GM21515 (cell line): ENCODE measurements at regions not wholly inside any gene's neighbourhood (a gene's known extent, or its start where the extent isn't known, plus 50 kb on each side); places are given as distances from the start of the nearest gene placed in this dataset.
A peak's percentile ranks its signal among the peaks of the same experiment; 100 is the strongest.

ENCODE experiments used
- ATAC-seq: cut with Tn5 transposase; IDR thresholded peaks from one replicate; pipeline ENCODE4 v1.9.1; 2021; ENCODE audit not compliant: unreplicated experiment

DNA sequence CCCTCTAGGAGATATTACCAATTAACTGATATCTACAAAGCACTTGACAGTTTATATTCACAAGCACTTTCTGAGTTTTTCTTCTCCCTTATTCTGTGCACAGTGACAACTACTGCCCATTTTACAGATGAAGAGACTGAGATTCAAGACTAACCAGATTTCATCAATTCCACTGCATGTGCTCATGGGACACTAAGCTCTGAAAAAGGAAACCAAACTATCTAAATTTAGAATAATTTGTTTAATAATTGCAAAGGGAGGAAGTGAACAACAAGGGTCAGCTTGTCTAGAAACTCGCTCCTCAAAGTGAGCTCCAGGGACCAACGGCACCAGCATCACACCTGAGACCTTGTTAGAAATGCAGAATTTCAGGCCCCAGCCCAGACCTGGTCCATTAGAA, 50.8 kb upstream of the MYLIP start:
- ATAC-seq = peak; percentile 89

DNA sequence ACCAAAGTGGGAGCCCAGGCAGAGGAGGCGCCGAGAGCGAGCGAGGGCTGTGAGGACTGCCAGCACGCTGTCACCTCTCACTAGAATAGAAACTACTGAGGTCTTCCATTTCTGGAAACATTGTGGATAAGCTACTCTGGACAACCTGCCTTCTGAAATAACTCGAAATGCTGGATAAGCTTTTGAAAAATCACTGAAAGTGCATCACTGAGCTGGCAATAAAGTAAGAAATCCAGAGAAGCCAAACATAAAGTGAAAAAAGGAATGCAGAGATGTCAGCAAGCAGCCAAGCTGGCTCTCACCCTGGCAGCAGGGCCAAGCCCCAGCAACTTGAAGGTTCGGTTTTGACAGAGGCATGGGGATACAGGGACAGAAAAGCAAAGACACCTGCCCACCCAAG, 59.2 kb upstream of the MYLIP start:
- ATAC-seq = no peak

DNA sequence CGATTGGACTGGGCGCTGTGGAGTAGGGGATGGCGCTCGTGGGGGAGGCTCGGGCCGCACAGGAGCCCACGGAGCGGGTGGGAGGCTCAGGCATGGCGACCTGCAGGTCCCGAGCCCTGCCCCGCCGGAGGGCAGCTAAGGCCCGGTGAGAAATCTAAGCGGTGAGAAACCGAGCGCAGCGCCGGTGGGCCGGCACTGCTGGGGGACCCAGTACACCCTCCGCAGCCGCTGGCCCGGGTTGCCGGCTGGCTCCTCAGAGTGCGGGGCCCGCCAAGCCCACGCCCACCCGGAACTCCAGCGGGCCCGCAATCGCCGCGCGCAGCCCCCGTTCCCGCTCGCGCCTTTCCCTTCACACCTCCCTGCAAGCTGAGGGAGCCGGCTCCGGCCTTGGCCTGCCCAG, 59.7 kb upstream of the MYLIP start:
- no peak for ATAC-seq

DNA sequence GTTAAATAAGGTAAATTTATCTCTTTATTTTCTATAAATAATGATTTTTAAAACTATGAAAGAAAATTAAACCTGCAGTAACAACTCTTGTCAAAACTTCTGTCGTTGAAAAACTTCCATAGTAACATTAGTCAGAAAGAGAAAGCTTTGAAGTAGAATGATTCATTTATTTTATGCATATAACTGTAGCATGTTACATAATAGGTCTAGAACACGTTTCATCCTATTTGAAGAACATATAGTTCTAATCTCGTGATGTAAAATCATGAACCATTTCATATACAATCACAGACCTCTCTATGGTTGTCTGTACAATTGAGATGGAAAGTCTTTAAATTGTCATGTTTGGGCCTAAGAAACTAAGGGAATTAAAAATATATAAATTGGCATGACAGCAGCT, 61.3 kb upstream of the MYLIP start:
- ATAC-seq = no peak

DNA sequence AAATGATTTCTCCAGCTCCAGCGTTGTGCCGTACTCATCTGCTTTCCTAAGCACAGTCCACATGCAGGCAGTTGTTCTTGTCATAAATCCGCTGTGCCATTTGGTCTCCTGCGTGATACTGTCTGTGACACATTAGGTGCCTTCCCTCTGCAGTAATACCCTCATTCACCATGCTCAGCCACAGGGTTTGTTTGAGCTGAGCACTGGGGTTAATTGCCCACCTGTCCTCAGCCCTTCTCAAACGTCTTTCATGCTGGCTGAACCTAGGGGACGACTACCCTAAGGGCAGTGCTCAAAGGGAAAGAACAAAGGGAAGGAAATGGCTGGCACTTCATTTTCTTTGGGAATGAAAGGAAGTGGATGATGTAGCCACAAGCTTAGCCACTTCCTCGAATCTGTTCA, 64.2 kb upstream of the MYLIP start:
- ATAC-seq = no peak

DNA sequence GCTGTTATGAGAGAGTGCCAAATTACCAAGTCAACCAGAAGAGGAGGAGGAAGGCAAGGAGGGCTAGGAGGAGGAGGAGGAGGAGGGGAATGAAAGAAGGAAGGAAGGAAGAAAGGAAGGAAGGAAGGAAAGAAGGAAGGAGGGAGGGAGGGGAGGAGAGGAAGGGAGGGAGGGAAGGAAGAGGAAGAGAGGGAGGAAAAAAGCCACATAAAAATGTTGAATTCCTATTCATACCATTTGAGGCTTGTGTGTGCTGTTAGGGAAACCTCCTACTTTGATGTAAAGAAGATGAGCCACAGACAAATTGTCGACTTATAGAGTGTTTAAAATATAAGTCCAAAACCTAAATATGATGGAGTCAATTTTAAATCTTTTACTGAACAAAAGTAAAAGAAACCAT, 65.3 kb upstream of the MYLIP start:
- no peak for ATAC-seq

DNA sequence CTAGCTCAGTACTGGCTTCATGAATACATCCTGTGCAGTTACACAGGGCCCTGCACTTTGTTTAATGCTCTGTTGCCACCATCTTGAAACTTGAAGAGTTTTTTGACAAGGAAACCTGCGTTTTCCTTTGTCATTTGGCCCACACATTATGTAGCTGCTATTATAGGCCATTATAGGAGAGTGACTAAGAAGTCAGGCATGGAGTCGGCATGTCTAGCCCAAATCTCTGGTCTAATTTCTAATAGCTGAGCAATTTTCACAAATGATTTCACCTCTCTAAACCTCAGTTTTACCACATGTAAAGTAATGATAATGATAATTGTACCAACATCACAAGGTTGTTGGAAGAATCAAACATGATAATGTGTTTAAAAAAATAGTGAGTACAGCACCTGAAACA, 67.1 kb upstream of the MYLIP start:
- ATAC-seq = no peak

DNA sequence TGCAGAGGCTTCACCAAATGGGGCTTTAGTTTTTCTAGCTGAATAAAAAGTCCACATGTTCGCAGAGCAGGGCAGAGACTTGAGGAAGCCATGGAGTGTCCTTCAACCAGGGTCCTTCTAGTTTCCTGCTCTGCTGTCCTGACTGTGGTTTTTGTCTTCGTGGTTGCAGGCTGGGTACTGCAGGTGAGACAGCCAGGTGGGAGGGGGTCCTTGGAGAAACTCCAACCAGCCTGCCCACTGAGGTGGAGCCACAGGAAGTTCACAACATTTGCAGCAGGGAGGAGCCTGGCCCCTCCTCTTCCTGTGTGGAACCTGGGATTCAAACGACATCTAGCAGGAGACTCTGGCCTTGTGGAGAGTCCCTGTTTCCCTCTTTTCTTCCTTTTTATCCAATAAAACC, 68.8 kb upstream of the MYLIP start:
- no peak for ATAC-seq

DNA sequence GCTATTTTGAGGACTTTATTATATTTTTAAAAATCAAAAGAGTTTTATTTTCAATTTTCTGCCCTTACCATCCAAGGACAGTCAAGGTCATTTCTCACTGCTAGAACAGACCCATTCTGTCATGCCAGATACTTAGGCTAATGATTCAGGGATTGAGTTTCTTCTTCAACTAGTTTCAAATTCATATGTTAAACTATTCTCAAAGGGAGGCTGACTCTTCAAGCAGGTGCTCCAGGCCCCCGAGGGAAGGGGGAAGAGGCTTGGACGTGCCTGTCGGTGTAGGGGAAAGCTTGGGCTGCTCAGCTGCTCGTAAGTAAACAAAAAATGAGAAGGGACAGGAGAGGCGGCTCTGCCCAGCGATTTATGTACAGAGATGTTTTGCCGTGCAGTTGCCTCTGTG, 69.4 kb upstream of the MYLIP start:
- no peak for ATAC-seq

DNA sequence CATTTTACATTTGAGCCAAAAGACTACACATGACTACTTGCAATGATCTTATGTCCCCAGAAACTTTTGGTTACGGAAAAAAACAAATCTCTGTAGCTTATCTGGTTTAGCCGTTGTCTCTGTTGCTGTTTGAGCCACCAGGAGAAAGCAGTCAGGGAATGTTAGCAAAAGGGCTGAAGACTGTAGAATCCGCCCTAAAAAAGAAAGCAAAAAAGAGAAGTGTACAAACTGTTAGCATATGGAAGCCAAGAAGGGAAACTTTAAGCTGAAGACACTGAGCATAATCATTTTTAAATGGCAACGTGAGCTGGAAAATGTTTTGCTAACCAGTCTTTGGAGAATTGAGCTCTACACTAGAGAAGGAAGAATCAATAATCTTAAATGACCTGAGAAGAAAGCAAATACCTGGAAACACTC, 69.9 kb upstream of the MYLIP start:
- no peak for ATAC-seq

DNA sequence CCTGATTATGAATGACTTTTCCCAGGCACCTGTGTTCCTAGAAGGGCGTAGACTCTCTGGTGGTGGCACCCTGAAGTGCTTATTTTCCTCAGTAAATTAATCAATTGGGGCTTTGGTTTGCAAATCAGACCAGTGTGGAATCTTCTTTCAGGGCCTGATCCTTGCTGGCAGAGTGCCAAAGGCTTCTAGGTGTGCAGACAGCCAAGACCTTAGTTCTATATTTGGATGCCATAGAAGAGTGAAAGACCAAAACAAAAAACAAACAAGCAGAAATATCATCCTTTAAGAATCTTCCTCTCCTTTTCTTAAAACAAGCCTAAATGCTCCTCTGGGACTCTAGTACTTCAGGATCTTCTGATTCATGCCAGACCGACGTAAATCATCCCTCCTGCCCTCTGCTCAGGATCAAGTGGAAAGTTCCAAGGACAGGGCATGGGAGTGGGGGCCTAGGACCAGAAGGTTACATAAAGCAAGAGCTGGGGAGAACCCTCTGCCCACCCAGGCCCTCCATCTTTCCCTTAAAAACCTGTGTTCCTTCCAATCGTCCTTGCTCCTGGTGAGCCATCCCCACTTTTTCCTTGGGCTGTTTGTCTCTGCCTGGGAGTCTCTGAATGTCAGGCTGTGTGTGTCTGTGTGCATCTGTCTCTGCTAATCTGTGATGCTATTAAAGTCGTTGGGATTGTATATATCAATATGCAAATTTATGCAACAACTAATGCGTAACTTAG, 70.5 kb upstream of the MYLIP start:
- no peak for ATAC-seq

DNA sequence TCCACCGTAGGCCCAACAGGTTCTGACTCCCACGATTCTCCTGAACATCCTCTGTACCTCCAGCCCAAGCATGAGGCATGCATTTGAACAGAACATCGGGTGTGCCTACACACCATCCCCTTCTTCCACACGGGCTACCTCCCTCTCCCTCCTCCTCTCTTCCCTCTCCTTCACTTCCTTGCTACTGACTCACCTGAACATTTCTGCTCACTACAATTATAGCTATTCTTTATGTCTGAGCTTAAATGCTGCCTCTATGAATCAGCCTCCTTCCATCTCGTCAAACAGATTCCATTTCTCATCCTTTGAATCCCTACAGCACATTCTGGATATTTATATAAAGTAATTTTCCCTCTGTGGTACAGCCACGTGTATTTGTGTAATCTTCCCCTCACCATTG, 71.4 kb upstream of the MYLIP start:
- ATAC-seq = no peak

DNA sequence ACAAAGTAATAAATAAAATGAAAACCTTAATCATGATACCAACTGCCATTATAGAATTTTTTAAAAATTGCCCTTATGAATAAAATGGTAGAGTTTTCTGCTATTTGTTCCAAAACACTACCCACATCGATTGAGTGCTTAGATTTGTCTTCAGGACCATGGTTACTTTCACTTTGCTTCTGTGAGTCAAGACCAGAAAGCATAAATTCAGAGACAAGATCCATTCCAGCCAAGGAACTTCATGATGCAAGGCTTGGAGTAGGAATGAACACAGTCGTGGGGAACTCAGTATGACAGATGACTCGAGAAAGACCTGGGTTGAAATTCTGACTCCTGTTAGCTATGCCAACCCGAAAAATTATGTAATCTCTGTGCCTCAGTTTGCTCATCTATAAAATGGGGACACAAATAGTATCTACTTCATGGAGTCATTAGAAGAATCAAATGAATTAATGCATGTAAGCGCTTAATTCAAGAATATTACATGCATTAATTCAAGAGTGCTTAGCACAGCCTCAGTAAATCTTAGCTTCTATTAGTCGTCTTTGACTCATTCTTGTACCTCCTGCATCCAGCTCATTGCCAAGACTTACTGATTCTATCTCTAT, 72.5 kb upstream of the MYLIP start:
- ATAC-seq = no peak

DNA sequence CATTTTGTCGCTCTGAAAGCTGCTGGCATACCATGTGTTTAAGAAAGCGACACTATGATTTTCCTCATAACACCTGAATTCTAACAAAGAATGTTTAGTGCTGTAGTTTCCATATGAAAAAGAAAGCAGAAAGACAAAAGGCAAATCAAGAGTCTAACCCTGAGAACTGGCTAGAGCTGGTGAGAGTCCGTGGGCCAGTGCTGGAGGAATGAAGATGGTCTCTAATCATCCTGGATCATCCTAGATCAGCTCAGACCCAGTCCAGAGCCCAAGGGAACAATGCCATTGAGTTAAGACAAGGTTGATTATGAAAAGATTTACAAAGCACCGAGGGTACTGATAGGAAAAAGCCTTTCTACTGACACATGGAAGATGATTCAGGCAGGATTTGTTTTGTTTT, 73.0 kb upstream of the MYLIP start:
- no peak for ATAC-seq

DNA sequence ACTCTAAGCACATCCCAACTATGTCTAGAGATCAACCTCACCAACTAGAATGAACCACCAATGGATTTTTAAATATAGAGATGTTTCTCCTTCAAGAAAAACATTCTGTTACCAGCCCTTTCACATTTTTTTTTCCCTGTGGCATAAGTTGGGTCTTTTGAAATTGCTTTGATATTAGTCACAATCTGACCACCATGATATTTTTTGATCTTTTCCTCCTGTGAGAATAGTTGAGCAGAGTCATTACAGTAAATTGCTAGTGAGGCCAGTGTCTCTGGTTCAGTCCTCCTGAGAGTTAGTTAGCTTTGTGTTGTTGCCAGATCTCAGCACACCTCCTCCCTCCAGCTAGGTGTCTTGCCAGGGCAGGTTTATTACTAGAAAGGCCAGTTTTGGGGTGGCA, 79.7 kb upstream of the MYLIP start:
- ATAC-seq = no peak

DNA sequence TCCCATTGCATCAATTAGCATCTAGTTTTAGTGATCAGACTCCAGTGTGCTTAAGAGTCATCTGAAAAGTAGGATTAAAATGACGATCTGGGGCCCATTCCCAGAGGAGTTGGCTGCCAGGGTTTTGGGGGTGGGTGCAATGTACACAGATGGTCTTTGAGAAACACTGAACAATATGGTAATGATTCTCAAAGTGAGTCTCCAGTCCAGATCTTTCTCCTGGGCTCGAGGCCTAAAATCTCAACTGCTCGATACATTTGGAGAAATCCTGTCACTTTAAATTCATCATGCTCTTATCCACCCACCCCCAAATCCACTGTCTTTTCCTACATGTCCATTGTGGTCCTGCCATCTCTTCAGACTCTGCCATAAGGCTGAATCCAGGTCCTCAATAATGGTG, 80.7 kb upstream of the MYLIP start:
- ATAC-seq = no peak

DNA sequence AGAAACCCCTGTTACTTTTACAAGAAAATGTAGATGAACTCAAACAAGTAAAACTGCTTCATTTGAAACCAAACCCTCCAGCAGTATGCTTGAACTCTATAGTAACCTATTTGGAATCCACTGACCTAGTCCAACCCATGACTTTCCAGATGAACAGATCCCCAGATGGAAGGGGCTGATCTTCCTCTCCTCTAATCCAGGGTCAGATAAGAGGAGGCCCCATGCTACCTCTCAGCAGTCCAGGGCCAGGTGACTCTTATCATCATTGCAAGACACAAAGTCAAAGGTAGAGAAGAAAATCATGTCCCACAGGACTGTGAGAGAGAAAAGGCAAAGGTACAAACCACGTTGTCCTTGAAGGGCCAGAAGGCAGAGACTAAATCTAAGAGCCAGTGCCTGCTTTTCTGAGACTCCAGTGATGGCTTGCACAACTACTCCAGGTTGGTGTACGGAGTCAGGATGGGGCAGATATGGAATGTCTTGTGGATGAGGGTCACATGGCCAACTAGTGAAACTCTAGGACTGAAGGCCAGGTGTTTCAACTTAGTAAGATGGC, 81.4 kb upstream of the MYLIP start:
- no peak for ATAC-seq

DNA sequence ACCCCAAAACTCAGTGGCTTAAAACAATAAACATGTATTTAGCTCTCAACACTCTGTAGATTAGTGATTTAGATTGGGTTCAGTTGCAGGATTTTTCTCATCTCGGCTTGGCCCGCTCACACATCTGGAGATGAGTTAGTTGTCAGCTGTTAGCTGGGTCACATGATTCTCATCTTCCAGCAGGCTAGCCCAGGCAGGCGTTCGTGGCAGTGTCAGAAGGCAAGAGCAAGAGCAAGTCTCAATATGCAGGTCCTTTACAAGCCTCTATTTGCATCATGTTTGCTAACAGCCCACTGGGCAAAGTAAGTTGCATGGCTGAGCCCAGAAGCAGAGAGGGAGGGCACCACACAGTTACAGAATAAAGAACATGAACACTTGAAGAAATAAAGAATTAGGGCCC, 83.6 kb upstream of the MYLIP start:
- no peak for ATAC-seq

DNA sequence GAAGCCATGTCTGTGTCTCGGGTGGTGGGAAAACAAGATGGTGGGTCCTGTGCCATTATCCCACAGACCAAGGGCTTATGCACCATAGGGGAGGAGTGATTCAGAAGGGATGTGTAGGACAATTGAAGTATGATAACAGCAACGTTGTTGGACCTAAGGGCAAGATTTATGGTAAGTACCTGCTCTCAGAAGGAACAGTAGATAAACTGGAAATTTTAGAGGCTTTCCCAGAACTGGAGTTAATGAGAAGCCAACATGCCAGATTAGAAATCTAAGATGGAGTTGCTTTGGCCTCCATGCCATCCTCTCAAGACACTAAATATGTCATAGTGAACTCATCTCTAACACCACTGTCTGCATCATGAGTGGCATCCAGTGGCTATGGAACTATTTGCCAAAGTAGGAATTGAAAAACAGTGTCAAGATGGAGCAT, 84.7 kb upstream of the MYLIP start:
- ATAC-seq = no peak

DNA sequence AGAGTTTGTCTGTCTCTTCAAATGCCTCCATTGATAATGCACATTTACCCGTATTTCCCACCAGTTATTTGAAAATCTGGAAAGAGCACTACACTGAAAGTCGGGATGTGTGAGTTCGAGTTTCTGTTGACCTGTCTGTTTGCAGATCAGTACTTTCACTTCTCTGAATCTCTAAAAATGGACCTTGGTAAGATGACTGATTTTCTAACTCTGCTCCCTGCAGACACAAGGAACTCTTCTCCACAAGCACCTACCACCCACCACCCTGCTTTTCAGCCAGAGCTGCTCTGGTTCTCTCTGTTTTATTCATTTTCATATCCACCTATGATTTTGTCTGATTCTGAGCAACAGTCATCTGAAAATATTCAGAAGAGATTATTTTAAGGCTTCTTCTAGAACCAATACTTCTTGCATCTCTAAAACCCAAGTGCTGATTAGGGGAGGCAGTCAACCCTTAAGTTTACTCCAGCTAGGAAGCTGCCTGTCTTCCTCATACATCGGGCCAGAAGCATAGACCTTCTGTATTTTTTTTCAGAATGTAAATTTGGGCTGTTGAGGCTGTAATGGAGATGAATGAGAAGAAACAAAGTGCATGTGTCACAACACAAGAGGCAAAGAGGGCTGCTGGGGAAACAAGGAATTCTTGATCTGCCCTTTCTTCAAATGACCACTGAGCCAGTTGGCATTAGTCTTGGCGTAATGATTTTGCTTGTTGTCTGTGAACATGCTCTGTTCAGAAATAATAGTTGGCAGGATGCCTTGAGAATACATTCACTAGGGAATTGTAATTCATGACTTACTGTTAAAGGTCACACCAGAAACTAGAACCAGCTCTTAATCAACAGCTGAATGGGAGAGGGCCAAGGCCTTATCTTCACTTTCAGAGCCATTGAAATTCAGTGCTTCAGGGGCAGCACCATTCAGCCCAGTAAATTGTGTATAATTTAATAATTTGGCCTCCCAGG, 85.4 kb upstream of the MYLIP start:
- peak; percentile 68 for ATAC-seq

DNA sequence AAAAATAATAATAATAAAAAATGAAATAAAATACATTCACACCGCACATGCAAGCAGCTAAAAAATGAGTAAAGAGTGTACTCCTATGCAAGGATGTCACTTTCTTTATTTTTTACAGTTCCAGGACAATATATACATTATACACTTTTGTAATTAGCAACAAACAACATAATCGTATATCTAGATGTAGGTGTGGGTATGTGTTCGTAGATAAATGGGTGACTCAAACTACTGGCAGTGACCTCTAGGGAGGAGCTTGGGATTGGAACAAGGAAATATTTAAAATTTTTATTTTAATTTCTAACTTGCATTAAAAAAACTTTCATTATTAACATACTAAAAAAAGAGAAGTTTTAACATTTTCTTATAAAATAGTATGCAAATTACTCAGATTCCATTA, 86.1 kb upstream of the MYLIP start:
- no peak for ATAC-seq

DNA sequence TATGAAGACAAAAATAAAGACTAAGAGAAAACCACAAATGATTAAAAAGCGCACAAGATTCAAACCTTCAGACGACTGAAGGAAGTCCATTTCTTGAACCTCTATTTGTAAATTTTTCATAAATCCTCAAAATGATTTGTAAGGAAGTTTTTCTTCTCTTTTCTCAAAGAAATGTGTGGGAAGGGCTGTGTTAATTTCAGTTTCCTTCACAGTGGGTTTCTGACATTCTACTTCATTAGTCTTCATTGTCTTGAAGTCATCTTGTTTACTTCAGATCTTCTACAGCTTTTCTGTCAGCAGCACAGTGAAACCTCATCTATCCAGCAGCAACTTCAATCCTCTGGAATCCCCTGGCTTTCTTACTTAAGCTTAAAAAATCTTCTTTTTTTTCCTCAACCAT, 87.6 kb upstream of the MYLIP start:
- no peak for ATAC-seq
